HFFc6 (cell line): ENCODE measurements at regions not wholly inside any gene's neighbourhood (a gene's known extent, or its start where the extent isn't known, plus 50 kb on each side); places are given as distances from the start of the nearest gene placed in this dataset.

Experiments used
- DNase-seq: peaks from one replicate; pipeline ENCODE4 v3.0.0-alpha.2; 2018
- H3K27ac Mint-ChIP-seq: 2 replicates; pipeline ENCODE4 v1.8.0; 2020; ENCODE audit warnings: mild to moderate bottlenecking, mixed read lengths
- H3K27me3 Mint-ChIP-seq: 2 replicates; pipeline ENCODE4 v1.8.0; 2021; ENCODE audit warnings: mild to moderate bottlenecking, moderate library complexity, mixed read lengths; ENCODE audit not compliant: insufficient read depth
- H3K36me3 Mint-ChIP-seq: 2 replicates; pipeline ENCODE4 v1.8.0; 2021; ENCODE audit warnings: low read depth, mixed read lengths
- H3K4me1 Mint-ChIP-seq: 2 replicates; pipeline ENCODE4 v1.8.0; 2020; ENCODE audit warnings: low read depth, mixed read lengths
- H3K4me3 Mint-ChIP-seq: 2 replicates; pipeline ENCODE4 v1.8.0; 2020; ENCODE audit warnings: mild to moderate bottlenecking, moderate library complexity, mixed read lengths
- H3K9me3 Mint-ChIP-seq: 2 replicates; pipeline ENCODE4 v1.8.0; 2020; ENCODE audit warnings: mild to moderate bottlenecking, mixed read lengths
- TF ChIP-seq, protein P1 (sequence below): fragments of 200-600 bp; sonication (generic); IDR thresholded peaks from 2 replicates; pipeline ENCODE4 v1.5.0; 2021; ENCODE audit warnings: antibody characterized with exemption, mild to moderate bottlenecking

DNA sequence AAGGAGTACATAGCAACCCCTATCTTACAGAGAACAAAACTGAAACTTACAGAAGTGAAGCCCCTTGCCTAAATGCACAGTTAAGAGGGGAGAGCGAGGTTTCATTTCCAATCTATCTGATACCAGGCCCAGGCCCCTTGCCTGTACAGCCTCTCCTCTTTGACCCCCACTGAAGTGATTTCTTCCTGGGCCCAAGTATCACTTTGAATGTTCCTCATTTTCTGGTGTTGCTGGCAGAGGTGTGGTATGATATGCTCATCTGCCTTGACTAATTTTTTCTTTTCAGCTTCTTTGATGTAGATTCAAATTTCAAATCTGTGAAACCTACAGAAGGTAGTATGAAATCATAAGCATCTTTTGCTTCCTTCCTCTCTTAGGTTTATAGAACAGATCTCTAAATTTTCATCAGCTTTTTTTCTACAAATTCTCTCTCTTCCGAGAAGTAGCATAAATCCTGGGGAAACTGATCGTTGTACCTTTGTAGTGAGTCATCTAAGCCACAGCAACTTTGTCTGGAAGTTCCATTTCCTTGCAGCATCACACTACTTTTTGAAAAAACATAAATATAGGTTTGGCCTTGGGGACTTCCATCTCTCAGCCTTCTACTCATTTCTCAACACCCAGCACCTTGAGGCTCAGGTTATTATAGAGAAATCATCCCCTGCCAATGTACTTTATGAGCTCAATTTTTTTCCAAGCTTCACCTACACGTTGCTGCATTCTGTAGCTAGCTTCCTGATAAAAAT is 402.4 kb upstream of the PTGER4 start:
- no peak for DNase-seq
- Mint-ChIP-seq H3K27ac (no peak overlapping the region), H3K9me3 (no peaks in the 10 kb centered on the region), H3K4me3 (peak overlapping the region; percentile 22), H3K4me1 (peaks cover 64% of the 10 kb centered on the region), H3K27me3 (no peaks in the 10 kb centered on the region; the same call in 1 of the 2 replicates), H3K36me3 (no peaks in the 10 kb centered on the region)
- TF ChIP-seq, protein P1, sequence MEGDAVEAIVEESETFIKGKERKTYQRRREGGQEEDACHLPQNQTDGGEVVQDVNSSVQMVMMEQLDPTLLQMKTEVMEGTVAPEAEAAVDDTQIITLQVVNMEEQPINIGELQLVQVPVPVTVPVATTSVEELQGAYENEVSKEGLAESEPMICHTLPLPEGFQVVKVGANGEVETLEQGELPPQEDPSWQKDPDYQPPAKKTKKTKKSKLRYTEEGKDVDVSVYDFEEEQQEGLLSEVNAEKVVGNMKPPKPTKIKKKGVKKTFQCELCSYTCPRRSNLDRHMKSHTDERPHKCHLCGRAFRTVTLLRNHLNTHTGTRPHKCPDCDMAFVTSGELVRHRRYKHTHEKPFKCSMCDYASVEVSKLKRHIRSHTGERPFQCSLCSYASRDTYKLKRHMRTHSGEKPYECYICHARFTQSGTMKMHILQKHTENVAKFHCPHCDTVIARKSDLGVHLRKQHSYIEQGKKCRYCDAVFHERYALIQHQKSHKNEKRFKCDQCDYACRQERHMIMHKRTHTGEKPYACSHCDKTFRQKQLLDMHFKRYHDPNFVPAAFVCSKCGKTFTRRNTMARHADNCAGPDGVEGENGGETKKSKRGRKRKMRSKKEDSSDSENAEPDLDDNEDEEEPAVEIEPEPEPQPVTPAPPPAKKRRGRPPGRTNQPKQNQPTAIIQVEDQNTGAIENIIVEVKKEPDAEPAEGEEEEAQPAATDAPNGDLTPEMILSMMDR = no peak

DNA sequence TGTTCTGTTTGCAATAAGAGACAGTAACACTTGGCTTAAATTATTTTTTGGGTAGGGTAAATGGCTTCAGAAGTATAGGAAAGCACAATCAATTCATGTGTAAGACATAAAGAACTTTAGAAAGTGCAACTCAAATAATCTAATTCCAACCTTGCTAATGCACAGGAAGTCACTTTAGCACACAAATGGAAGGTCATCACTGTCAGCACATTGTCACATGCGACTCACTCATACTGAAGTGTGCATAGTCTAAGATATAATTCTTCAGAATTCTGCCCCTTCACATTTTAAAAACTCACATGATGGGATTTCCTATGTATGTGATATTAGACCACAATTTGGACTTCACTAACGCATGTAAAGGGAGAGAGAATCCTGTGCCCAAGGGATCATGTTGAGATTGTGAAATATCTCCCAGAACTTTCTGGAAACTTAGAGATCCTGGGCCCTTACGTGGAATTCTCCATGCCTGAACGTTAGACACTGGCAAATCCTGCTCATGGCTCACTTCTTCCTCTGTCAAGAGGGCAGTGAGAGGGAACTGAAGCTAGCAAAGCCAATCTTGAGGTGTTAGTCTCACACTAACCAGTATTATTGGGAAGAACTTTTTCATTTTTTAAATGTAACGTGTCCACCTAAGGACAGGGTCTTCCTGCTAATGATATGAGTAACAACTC is 403.2 kb upstream of the PTGER4 start:
- H3K27ac Mint-ChIP-seq = no peak overlapping the region
- H3K4me1 Mint-ChIP-seq = peaks cover 69% of the 10 kb centered on the region
- H3K27me3 Mint-ChIP-seq = no peaks in the 10 kb centered on the region
- no peaks in the 10 kb centered on the region for H3K36me3 Mint-ChIP-seq
- TF ChIP-seq, protein P1 = no peak
- DNase-seq = no peak
- H3K4me3 Mint-ChIP-seq = no peak overlapping the region
- H3K9me3 Mint-ChIP-seq = no peaks in the 10 kb centered on the region

DNA sequence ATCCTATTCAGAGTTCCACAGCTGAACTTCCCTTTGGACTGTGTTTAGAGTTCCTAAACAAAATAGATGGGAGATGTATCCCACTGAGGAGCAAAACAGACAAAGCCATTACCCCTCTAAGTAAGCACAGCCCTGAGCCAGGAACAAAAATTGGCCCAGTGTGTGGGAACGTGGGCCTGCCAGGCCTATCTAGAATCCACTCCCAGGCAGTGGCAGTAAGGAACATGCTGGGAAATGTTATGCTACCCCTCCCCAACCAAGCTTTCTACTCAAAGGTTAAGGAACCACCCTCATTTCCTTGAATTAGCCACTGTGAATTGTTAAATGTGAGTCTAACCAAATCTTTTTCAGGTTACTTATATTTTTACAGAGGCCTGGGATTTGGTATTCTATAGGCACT is 405.1 kb upstream of the PTGER4 start:
- Mint-ChIP-seq H3K27me3 (no peaks in the 10 kb centered on the region), H3K4me3 (no peak overlapping the region), H3K36me3 (no peaks in the 10 kb centered on the region), H3K4me1 (peaks cover 76% of the 10 kb centered on the region), H3K9me3 (no peaks in the 10 kb centered on the region), H3K27ac (peak overlapping the region; percentile 68)
- TF ChIP-seq, protein P1 = no peak
- DNase-seq = no peak

DNA sequence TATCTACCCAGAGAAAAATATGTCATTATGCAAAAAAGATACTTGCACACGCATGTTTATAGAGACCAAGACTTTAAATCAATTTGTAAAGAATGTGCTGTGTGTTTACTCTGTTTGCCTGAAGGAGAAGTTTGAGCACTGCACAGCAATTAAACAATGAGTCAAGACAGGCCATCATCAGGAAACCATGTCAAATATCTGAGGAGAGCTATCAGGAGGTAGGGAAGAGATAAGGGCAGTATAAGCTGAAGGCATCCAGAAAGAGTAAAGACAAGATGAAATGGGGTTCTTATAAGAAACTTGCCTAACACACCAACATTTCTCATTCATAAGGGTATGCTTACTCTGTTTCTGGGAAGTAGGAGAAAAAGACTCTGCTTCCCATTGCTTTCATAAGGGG is 405.8 kb upstream of the PTGER4 start:
- Mint-ChIP-seq H3K27me3 (no peaks in the 10 kb centered on the region), H3K9me3 (no peaks in the 10 kb centered on the region), H3K36me3 (no peaks in the 10 kb centered on the region), H3K4me1 (peaks cover 70% of the 10 kb centered on the region), H3K4me3 (peak overlapping the region; percentile 24; the same call in 1 of the 2 replicates), H3K27ac (peak overlapping the region; percentile 68; the same call in 1 of the 2 replicates)
- TF ChIP-seq, protein P1 = no peak
- DNase-seq = peak; percentile 23

DNA sequence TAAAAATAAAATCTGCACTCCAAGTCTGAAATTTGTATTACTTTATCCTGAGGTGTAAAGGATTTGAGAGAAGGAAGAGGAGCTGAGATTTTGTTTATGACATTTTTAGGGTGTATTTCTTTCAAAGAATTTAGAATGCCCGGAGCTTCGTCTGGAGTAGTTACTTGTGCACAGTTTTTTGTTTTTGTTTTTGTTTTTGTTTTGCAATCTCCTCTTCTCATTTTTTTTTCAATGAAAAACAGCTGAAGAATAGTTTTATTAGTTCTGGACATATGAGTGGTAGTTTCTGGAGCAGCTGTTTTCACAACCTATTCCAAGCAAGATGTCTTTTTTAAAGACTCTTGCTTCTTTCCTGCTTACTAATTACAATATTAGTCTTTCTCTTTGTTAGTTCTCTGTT is 408.2 kb upstream of the PTGER4 start:
- Mint-ChIP-seq H3K27ac (no peak overlapping the region), H3K27me3 (no peaks in the 10 kb centered on the region), H3K4me1 (peaks cover 50% of the 10 kb centered on the region), H3K36me3 (no peaks in the 10 kb centered on the region), H3K9me3 (no peaks in the 10 kb centered on the region), H3K4me3 (no peak overlapping the region)
- no peak for DNase-seq
- TF ChIP-seq, protein P1 = no peak
